Trophoblast cell (in vitro differentiated cells and primary cell): ENCODE measurements at regions not wholly inside any gene's neighbourhood (a gene's known extent, or its start where the extent isn't known, plus 50 kb on each side); places are given as distances from the start of the nearest gene placed in this dataset.

Source experiments
- DNase-seq, 2 donors: peaks; one replicate each; pipeline ENCODE4 v3.0.0-alpha.2; 2016
- H2AFZ ChIP-seq: 2 replicates; pipeline ENCODE4 v1.6.1; 2013; ENCODE audit warnings: low read length, moderate library complexity, mild to moderate bottlenecking; ENCODE audit not compliant: insufficient read depth, poor library complexity
- H2AK5ac ChIP-seq: 2 replicates; pipeline ENCODE4 v1.6.1; 2013; ENCODE audit warnings: mild to moderate bottlenecking, low read length
- H2BK120ac ChIP-seq: 2 replicates; pipeline ENCODE4 v1.6.1; 2013; ENCODE audit warnings: low read length, mild to moderate bottlenecking, moderate library complexity; ENCODE audit not compliant: insufficient read depth, poor library complexity
- H2BK12ac ChIP-seq: 2 replicates; pipeline ENCODE4 v1.6.1; 2013; ENCODE audit warnings: mild to moderate bottlenecking, low read length, moderate library complexity
- H2BK5ac ChIP-seq: 2 replicates; pipeline ENCODE4 v1.6.1; 2013; ENCODE audit warnings: low read length, low read depth, moderate library complexity, mild to moderate bottlenecking; ENCODE audit not compliant: poor library complexity
- H3K14ac ChIP-seq: 2 replicates; pipeline ENCODE4 v1.6.1; 2013; ENCODE audit warnings: mild to moderate bottlenecking, low read length
- H3K18ac ChIP-seq: 2 replicates; pipeline ENCODE4 v1.6.1; 2013; ENCODE audit warnings: mild to moderate bottlenecking, low read length
- H3K23ac ChIP-seq: 2 replicates; pipeline ENCODE4 v1.6.1; 2013; ENCODE audit warnings: low read length
- H3K27ac ChIP-seq: 2 replicates; pipeline ENCODE4 v1.5.1; 2013; ENCODE audit warnings: low read depth, mild to moderate bottlenecking, inconsistent platforms, low read length, moderate library complexity
- H3K27me3 ChIP-seq: 2 replicates; pipeline ENCODE4 v1.6.1; 2013; ENCODE audit warnings: inconsistent platforms, mild to moderate bottlenecking, low read length, moderate library complexity; ENCODE audit not compliant: insufficient read depth
- H3K36me3 ChIP-seq, 2 experiments: 1 replicate in 1 of 2; 2 replicates in 1 of 2; pipeline ENCODE4 v1.6.1; 2013; ENCODE audit warnings: low read length in 2 of 2, mild to moderate bottlenecking in 2 of 2, moderate library complexity in 1 of 2; ENCODE audit not compliant: insufficient read depth in 2 of 2, control insufficient read depth in 1 of 2
- H3K4ac ChIP-seq: 2 replicates; pipeline ENCODE4 v1.6.1; 2013; ENCODE audit warnings: low read depth, mild to moderate bottlenecking, low read length, moderate library complexity
- H3K4me1 ChIP-seq, 2 experiments: 1 replicate in 1 of 2; 2 replicates in 1 of 2; pipeline ENCODE4 v1.6.1; 2013; ENCODE audit warnings: low read length in 2 of 2, mild to moderate bottlenecking in 2 of 2, moderate library complexity in 1 of 2; ENCODE audit not compliant: insufficient read depth in 2 of 2, control insufficient read depth in 1 of 2
- H3K4me2 ChIP-seq: 2 replicates; pipeline ENCODE4 v1.6.1; 2013; ENCODE audit warnings: inconsistent platforms, mild to moderate bottlenecking, low read length, moderate library complexity
- H3K4me3 ChIP-seq: 2 replicates; pipeline ENCODE4 v1.5.1; 2013; ENCODE audit warnings: mild to moderate bottlenecking, low read depth, low read length, inconsistent platforms
- H3K79me1 ChIP-seq: one replicate; pipeline ENCODE4 v1.6.1; 2013; ENCODE audit warnings: low read length
- H3K79me2 ChIP-seq: 2 replicates; pipeline ENCODE4 v1.6.1; 2013; ENCODE audit warnings: low read length, mild to moderate bottlenecking; ENCODE audit not compliant: control insufficient read depth, insufficient read depth, poor library complexity
- H3K9ac ChIP-seq: 2 replicates; pipeline ENCODE4 v1.6.1; 2013; ENCODE audit warnings: mild to moderate bottlenecking, low read length
- H3K9me3 ChIP-seq: 2 replicates; pipeline ENCODE4 v1.6.1; 2013; ENCODE audit warnings: low read depth, mild to moderate bottlenecking, control low read depth, inconsistent platforms, low read length; ENCODE audit not compliant: insufficient read depth
- H4K12ac ChIP-seq: 2 replicates; pipeline ENCODE4 v1.6.1; 2013; ENCODE audit warnings: low read depth, mild to moderate bottlenecking, low read length, moderate library complexity
- H4K8ac ChIP-seq: 2 replicates; pipeline ENCODE4 v1.6.1; 2013; ENCODE audit warnings: low read depth, mild to moderate bottlenecking, low read length, moderate library complexity
- H4K91ac ChIP-seq: one replicate; pipeline ENCODE4 v1.6.1; 2013; ENCODE audit warnings: low read depth, mild to moderate bottlenecking, low read length, moderate library complexity
- WGBS: extraction: QIAGEN DNeasy Blood & Tissue Kit; methylation state at CpG from one replicate; pipeline ENCODE4 v1.1.7; 2013; ENCODE audit warnings: missing lambda C conversion rate; ENCODE audit not compliant: insufficient read length, insufficient coverage; ENCODE audit errors: extremely low coverage; 5-methylcytosine and 5-hydroxymethylcytosine counted together

GRCh38 chr3:181363231-181363630, 348.5 kb upstream of the SOX2 start:
- H3K4me2 ChIP-seq, result no peak overlapping the region
- H3K9ac ChIP-seq, result no peak overlapping the region
- peak overlapping the region; percentile 23 for H3K27ac ChIP-seq
- H3K14ac ChIP-seq, result no peak overlapping the region
- no peak overlapping the region for H3K4me3 ChIP-seq
- no peaks in the 10 kb centered on the region for H3K9me3 ChIP-seq
- no peak overlapping the region for H3K23ac ChIP-seq
- H3K4ac ChIP-seq, result no peak overlapping the region
- no peak overlapping the region for H2AK5ac ChIP-seq
- WGBS, result no CpG with 5 or more reads among the region's 1 CpG
- H4K12ac ChIP-seq, result no peak overlapping the region
- no peaks in the 10 kb centered on the region for H3K79me2 ChIP-seq
- H2AFZ ChIP-seq, result no peak overlapping the region
- H3K18ac ChIP-seq, result no peak overlapping the region
- DNase-seq, result no peak
- H3K4me1 ChIP-seq, result no peaks in the 10 kb centered on the region
- no peak overlapping the region for H4K91ac ChIP-seq
- H2BK12ac ChIP-seq, result no peak overlapping the region
- H2BK5ac ChIP-seq, result no peak overlapping the region
- no peaks in the 10 kb centered on the region for H3K36me3 ChIP-seq
- H3K27me3 ChIP-seq, result no peaks in the 10 kb centered on the region
- no peak overlapping the region for H2BK120ac ChIP-seq
- H4K8ac ChIP-seq, result no peak overlapping the region
- no peaks in the 10 kb centered on the region for H3K79me1 ChIP-seq

- Histone ChIP-seq H2BK5ac (no peak overlapping the region), H3K79me2 (no peaks in the 10 kb centered on the region), H3K18ac (no peak overlapping the region), H3K79me1 (no peaks in the 10 kb centered on the region), H4K8ac (no peak overlapping the region), H2AFZ (no peak overlapping the region), H3K23ac (no peak overlapping the region), H3K4ac (no peak overlapping the region), H3K4me2 (no peak overlapping the region), H2BK120ac (no peak overlapping the region), H3K27ac (no peak overlapping the region), H3K36me3 (no peaks in the 10 kb centered on the region), H4K12ac (no peak overlapping the region), H3K4me1 (no peaks in the 10 kb centered on the region), H2BK12ac (peak overlapping the region; percentile 9), H3K9me3 (no peaks in the 10 kb centered on the region), H3K14ac (no peak overlapping the region), H3K27me3 (no peaks in the 10 kb centered on the region), H4K91ac (peak overlapping the region; percentile 21), H3K9ac (no peak overlapping the region), H2AK5ac (no peak overlapping the region), H3K4me3 (no peak overlapping the region)
- DNase-seq, result no peak
These were observed 349.3 kb upstream of the SOX2 start for GRCh38 chr3:181362378-181362777.

DNA sequence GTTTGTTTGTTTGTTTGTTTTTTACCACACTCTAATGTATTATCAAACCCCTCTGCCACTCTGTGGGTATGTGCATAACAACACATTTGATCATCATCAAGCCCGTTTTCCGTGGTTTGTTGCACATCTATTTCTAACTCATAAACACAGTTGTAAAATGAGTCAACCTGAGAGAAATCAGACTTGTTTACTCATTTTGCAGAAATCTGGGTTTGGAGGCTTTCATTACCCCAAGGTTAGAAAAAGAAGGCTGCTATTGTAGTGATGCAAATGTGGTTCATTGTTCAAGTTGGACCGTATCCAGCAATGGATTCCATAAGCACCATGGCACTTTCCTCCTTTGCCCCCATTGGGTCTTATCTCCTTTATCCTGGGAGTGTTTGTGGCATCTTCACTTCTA, 353.2 kb upstream of the SOX2 start:
- no peak overlapping the region for H3K4ac ChIP-seq
- no peak overlapping the region for H2BK5ac ChIP-seq
- no peak overlapping the region for H3K9ac ChIP-seq
- H2BK12ac ChIP-seq, result no peak overlapping the region
- H4K91ac ChIP-seq, result no peak overlapping the region
- H3K14ac ChIP-seq, result no peak overlapping the region
- no peak overlapping the region for H2AFZ ChIP-seq
- no peak overlapping the region for H3K4me3 ChIP-seq
- H3K79me2 ChIP-seq, result no peaks in the 10 kb centered on the region
- H3K18ac ChIP-seq, result no peak overlapping the region
- H3K9me3 ChIP-seq, result no peaks in the 10 kb centered on the region
- H4K12ac ChIP-seq, result no peak overlapping the region
- DNase-seq, result no peak
- no peak overlapping the region for H3K27ac ChIP-seq
- H3K36me3 ChIP-seq, result no peaks in the 10 kb centered on the region
- no peak overlapping the region for H2BK120ac ChIP-seq
- H3K27me3 ChIP-seq, result no peaks in the 10 kb centered on the region
- H3K79me1 ChIP-seq, result no peaks in the 10 kb centered on the region
- no peak overlapping the region for H4K8ac ChIP-seq
- WGBS, result no CpG with 5 or more reads among the region's 3 CpGs
- no peak overlapping the region for H2AK5ac ChIP-seq
- no peak overlapping the region for H3K4me2 ChIP-seq
- no peak overlapping the region for H3K23ac ChIP-seq
- H3K4me1 ChIP-seq, result no peaks in the 10 kb centered on the region

GRCh38 chr3:181358060-181358459, 353.7 kb upstream of the SOX2 start:
- no CpG with 5 or more reads among the region's 1 CpG for WGBS

DNA sequence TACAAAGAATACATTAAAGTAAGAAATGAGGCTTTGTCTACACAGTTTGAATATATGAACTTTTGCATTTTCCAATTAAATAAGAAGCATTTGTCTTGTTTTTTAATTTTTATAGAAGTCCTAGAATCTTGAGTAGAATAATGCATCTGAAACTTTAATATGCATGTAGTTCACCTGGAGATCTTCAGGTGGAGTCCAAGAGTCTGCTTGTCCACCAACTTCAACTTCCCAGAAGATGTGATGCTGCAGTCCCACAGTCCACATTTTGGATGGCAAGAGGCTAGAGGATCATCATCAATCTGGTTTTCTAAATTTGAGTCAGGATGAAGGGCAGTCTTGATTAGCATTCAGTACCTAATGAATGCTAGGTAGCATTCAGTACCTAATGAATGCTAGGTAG, 357.6 kb upstream of the SOX2 start:
- Histone ChIP-seq H3K79me2 (no peaks in the 10 kb centered on the region), H3K18ac (no peak overlapping the region), H2BK120ac (no peak overlapping the region), H3K9me3 (no peaks in the 10 kb centered on the region), H3K14ac (no peak overlapping the region), H3K79me1 (no peaks in the 10 kb centered on the region), H2AFZ (no peak overlapping the region), H4K8ac (no peak overlapping the region), H3K4me2 (no peak overlapping the region), H3K27ac (no peak overlapping the region), H3K4me1 (no peaks in the 10 kb centered on the region), H3K36me3 (no peaks in the 10 kb centered on the region), H3K23ac (no peak overlapping the region), H3K4me3 (no peak overlapping the region), H4K91ac (no peak overlapping the region), H2BK12ac (no peak overlapping the region), H2BK5ac (no peak overlapping the region), H3K4ac (no peak overlapping the region), H3K27me3 (no peaks in the 10 kb centered on the region), H2AK5ac (no peak overlapping the region), H3K9ac (no peak overlapping the region), H4K12ac (no peak overlapping the region)
- no peak for DNase-seq

More at GRCh38 chr3:181358060-181358459, 353.7 kb upstream of the SOX2 start:
- H3K23ac ChIP-seq, result no peak overlapping the region
- no peak overlapping the region for H4K12ac ChIP-seq
- H2AFZ ChIP-seq, result no peak overlapping the region
- H3K4me1 ChIP-seq, result no peaks in the 10 kb centered on the region
- no peak overlapping the region for H3K18ac ChIP-seq
- H3K9me3 ChIP-seq, result no peaks in the 10 kb centered on the region
- H3K4ac ChIP-seq, result no peak overlapping the region
- H3K9ac ChIP-seq, result no peak overlapping the region
- no peak overlapping the region for H4K91ac ChIP-seq
- H3K4me3 ChIP-seq, result no peak overlapping the region
- DNase-seq, result peak in 1 of 2 donors; percentile 31
- H2BK5ac ChIP-seq, result no peak overlapping the region
- no peaks in the 10 kb centered on the region for H3K79me2 ChIP-seq
- no peak overlapping the region for H2BK12ac ChIP-seq
- no peaks in the 10 kb centered on the region for H3K27me3 ChIP-seq
- H3K79me1 ChIP-seq, result no peaks in the 10 kb centered on the region
- no peak overlapping the region for H2AK5ac ChIP-seq
- H3K27ac ChIP-seq, result no peak overlapping the region
- H4K8ac ChIP-seq, result no peak overlapping the region
- no peak overlapping the region for H3K14ac ChIP-seq
- no peak overlapping the region for H2BK120ac ChIP-seq
- H3K36me3 ChIP-seq, result no peaks in the 10 kb centered on the region
- H3K4me2 ChIP-seq, result no peak overlapping the region
